ENCODE measurements at regions not wholly inside any gene's neighbourhood (a gene's known extent, or its start where the extent isn't known, plus 50 kb on each side); places are given as distances from the start of the nearest gene placed in this dataset.
A peak's percentile ranks its signal among the peaks of the same experiment; 100 is the strongest.

DNA sequence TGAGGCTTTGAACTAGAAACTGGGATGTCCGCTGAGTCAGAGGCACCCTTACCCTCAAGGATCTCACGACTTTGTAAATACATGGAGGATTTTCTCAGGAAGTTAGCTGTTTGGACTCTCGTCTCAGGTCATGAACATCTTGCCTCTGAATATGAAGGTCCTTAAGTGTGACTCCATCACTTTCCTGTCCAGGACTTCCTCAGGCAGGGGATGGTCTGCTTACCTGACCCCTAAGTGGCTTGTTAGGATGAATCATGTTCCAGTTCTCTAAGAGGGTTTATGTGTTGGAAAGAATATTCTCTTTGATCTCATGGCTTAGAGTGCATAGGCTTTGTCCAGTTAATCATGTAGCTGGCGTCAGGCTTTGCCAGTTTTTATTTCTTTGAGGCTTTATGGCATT, 511.7 kb upstream of the KLF4 start:
- Histone ChIP-seq H3K36me3 (no peaks in the 10 kb centered on the region), H3K27ac (no peak overlapping the region), H3K27me3 (no peaks in the 10 kb centered on the region), H3K4me1 (ENCODE audit: low read depth) (peaks cover 4% of the 10 kb centered on the region), H3K4me3 (no peak overlapping the region), H3K9me3 (ENCODE audit: low read depth) (no peaks in the 10 kb centered on the region)
- TF ChIP-seq, protein P1, sequence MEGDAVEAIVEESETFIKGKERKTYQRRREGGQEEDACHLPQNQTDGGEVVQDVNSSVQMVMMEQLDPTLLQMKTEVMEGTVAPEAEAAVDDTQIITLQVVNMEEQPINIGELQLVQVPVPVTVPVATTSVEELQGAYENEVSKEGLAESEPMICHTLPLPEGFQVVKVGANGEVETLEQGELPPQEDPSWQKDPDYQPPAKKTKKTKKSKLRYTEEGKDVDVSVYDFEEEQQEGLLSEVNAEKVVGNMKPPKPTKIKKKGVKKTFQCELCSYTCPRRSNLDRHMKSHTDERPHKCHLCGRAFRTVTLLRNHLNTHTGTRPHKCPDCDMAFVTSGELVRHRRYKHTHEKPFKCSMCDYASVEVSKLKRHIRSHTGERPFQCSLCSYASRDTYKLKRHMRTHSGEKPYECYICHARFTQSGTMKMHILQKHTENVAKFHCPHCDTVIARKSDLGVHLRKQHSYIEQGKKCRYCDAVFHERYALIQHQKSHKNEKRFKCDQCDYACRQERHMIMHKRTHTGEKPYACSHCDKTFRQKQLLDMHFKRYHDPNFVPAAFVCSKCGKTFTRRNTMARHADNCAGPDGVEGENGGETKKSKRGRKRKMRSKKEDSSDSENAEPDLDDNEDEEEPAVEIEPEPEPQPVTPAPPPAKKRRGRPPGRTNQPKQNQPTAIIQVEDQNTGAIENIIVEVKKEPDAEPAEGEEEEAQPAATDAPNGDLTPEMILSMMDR (IDR thresholded peaks at IDR 0.05; ENCODE audit: low read depth, low read length) = no peak
- no peak for DNase-seq (ENCODE audit: low read depth in 1 of 2, low spot score in 1 of 2)

DNA sequence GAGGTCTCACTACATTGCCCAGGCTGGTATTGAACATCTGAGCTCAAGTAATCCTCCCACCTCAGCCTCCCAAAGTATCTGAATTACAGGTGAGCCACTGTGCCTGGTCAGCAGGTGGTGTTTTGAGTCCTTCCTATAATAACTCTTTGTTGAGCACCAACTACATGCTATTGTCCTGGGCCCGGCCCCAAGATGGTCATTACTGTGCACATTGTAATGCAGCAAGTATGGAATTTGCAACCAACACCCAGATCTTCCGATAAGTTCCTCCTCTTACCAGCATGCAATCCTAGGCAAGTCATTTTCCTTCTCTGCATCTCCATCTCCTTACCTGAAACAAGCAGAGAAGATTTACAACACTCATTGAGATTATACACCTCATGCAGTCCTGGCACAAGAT, 510.3 kb upstream of the KLF4 start:
- Histone ChIP-seq H3K36me3 (no peaks in the 10 kb centered on the region), H3K27ac (no peak overlapping the region), H3K4me3 (no peak overlapping the region), H3K4me1 (ENCODE audit: low read depth) (peaks cover 4% of the 10 kb centered on the region), H3K27me3 (no peaks in the 10 kb centered on the region), H3K9me3 (ENCODE audit: low read depth) (no peaks in the 10 kb centered on the region)
- TF ChIP-seq, protein P1 (IDR thresholded peaks at IDR 0.05; ENCODE audit: low read depth, low read length) = no peak
- DNase-seq (ENCODE audit: low read depth in 1 of 2, low spot score in 1 of 2) = no peak

DNA sequence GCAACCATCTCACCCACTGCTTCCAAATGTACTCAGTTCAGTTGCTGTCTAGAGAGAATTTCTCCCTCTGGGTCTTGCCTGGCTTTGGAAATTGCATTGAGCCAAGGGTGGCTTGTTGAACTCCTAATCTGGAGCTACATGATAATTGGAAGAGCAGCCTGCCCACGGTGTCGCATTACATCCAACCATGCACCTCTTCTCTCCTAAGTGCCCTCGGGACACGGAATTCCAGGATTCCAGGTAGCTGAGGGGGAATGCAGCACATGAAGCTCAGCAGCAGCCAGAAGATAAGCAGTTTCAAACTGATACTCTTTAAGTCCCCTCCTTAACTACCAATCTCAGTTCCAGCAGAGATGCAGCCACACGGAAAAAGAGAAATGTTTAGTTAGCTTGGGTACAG, 509.4 kb upstream of the KLF4 start:
- H3K9me3 ChIP-seq (ENCODE audit: low read depth) = no peaks in the 10 kb centered on the region
- TF ChIP-seq, protein P1 (IDR thresholded peaks at IDR 0.05; ENCODE audit: low read depth, low read length) = no peak
- peaks cover 4% of the 10 kb centered on the region for H3K4me1 ChIP-seq (ENCODE audit: low read depth)
- no peaks in the 10 kb centered on the region for H3K27me3 ChIP-seq
- H3K36me3 ChIP-seq = no peaks in the 10 kb centered on the region
- H3K27ac ChIP-seq = peak overlapping the region; percentile 28
- peak in 1 of 2 donors; percentile 62 for DNase-seq (ENCODE audit: low read depth in 1 of 2, low spot score in 1 of 2)
- H3K4me3 ChIP-seq = no peak overlapping the region

DNA sequence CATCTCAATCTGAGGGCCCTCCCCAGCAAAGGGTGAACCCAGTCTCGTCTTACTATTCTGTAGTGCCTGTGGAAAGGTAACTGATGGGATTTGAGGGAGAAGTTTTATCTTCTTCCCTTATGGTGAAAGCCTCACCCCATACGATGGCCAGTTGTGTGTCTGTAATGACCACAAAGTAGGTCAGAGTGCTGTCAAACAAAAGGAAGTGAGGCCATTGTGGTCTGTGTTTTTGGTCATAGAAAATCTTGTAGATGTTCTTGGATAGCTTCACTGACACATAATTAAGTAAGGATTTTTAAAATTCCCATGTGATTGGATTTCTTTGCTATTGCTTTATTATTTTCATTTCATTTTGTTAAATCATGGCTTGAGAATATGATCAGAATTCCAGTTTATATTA, 505.1 kb upstream of the KLF4 start:
- no peaks in the 10 kb centered on the region for H3K27me3 ChIP-seq
- no peak overlapping the region for H3K4me3 ChIP-seq
- no peak overlapping the region for H3K27ac ChIP-seq
- no peaks in the 10 kb centered on the region for H3K9me3 ChIP-seq (ENCODE audit: low read depth)
- peaks cover 4% of the 10 kb centered on the region for H3K4me1 ChIP-seq (ENCODE audit: low read depth)
- H3K36me3 ChIP-seq = no peaks in the 10 kb centered on the region
- TF ChIP-seq, protein P1 (IDR thresholded peaks at IDR 0.05; ENCODE audit: low read depth, low read length) = no peak
- DNase-seq (ENCODE audit: low read depth in 1 of 2, low spot score in 1 of 2) = peak in 1 of 2 donors; percentile 27

DNA sequence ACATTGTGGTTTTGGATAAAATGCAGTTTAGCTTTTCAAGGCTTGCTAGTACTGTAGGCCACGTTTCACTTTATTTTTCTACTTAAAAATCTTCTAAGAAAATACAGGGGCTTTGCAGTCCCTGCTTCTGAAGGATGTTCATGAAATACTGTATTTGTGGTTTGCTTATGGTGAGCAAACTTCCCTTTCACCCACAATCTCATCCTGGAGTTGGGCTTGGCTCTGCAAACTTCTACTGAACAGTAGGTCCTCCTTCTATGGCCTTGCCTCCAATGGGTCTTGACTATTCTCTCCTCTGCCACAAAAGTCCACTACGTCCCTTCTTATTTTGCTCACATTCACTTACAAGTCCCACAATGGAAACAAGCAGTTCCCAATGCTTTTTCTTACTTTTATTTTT, 502.7 kb upstream of the KLF4 start:
- Histone ChIP-seq H3K36me3 (no peaks in the 10 kb centered on the region), H3K4me3 (no peak overlapping the region), H3K27ac (no peak overlapping the region), H3K27me3 (no peaks in the 10 kb centered on the region), H3K9me3 (ENCODE audit: low read depth) (no peaks in the 10 kb centered on the region), H3K4me1 (ENCODE audit: low read depth) (no peaks in the 10 kb centered on the region)
- DNase-seq (ENCODE audit: low read depth in 1 of 2, low spot score in 1 of 2) = no peak
- TF ChIP-seq, protein P1 (IDR thresholded peaks at IDR 0.05; ENCODE audit: low read depth, low read length) = no peak

DNA sequence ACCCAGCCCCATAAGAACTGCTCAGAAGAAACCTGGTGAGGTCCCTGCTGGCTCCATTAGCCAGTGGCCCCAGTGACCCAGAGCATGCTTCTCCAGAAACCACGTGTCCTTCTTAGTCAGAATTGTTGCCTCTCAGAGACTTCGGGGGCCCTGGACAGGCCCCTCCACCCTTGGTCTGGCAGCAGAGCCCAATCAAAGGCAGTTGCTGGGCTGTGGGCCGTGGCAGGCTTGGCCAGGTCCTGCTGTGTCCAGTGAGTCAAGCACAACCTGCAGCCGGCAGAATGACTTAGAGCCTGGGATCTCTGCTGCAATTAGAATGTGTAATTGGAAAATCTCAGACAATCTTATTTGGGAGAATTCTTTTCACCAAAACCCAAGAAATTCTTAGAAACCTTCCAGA, 502.0 kb upstream of the KLF4 start:
- H3K27ac ChIP-seq = no peak overlapping the region
- no peaks in the 10 kb centered on the region for H3K36me3 ChIP-seq
- no peak for DNase-seq (ENCODE audit: low read depth in 1 of 2, low spot score in 1 of 2)
- H3K27me3 ChIP-seq = no peaks in the 10 kb centered on the region
- TF ChIP-seq, protein P1 (IDR thresholded peaks at IDR 0.05; ENCODE audit: low read depth, low read length) = no peak
- H3K4me1 ChIP-seq (ENCODE audit: low read depth) = no peaks in the 10 kb centered on the region
- H3K4me3 ChIP-seq = no peak overlapping the region
- H3K9me3 ChIP-seq (ENCODE audit: low read depth) = no peaks in the 10 kb centered on the region
